DMS53 treated with DMSO at 0.1 percent for 48 hours (cell line): ENCODE measurements at regions not wholly inside any gene's neighbourhood (a gene's known extent, or its start where the extent isn't known, plus 50 kb on each side); places are given as distances from the start of the nearest gene placed in this dataset.
"Not testable (repeated sequence)": the region's sequence is repeated elsewhere in the genome, so short reads cannot be mapped to it uniquely, and the experiment has no call there.

Experiments used
- DNase-seq: peaks from one replicate; lab custom pipeline; 2025; ENCODE audit not compliant: unreplicated experiment; lab: John Stamatoyannopoulos, UW

DNA sequence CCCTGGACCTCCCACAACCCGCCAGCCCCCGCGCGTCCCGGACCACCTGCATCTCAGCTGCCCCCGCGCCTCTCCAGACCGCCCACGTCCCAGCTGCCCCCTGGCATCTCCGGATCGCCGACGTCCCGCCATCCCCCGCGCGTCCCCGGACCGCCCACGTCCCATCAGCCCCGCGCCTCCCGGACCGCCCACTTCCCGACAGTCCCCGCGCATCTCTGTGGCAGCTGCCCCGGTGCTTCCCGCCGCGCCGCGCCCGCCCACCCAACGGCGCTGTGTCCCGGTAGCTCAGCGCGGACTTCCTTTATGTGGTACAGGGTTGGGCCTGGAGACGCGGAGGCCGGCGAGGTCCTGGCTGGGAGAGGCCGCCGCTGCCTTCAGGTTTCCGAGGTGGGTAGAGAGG is 874.9 kb downstream of the TMEM121 start:
- not testable (repeated sequence) for DNase-seq

DNA sequence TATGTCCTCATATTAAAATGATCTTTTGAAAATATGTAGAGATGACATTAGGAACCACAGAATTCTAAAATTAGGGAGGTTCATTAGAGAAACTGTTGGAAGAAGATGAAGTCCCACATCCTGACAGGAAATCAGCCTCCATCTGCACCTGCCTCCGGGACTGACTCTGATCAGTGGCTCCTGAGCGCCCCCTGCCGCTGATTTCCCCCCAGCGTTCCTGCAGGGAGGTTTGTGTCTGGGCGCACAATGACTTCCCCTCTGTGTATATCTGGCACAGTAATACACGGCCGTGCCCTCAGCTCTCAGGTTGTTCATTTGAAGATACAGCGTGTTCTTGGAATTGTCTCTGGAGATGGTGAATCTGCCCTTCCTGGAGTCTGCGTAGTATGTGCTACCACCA is 883.8 kb downstream of the TMEM121 start:
- DNase-seq = not testable (repeated sequence)

DNA sequence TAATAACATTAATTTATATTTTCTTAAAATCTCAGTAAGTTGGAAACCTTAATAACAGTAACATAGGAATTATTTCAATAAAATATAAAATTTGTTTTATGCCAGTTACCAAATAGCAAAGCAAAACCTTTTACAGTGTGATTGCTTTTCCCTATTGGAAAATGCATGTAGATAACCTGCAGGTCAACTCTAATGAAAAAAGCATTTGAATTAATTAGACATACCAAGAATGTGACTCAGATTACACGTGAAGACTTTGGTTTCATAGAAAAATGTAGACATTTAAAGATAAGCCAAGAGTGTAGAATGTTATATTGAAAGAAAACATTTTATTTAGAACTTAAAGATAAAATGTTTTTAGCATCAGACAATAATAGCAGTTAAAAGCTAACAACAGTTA is 888.1 kb downstream of the TMEM121 start:
- no peak for DNase-seq

DNA sequence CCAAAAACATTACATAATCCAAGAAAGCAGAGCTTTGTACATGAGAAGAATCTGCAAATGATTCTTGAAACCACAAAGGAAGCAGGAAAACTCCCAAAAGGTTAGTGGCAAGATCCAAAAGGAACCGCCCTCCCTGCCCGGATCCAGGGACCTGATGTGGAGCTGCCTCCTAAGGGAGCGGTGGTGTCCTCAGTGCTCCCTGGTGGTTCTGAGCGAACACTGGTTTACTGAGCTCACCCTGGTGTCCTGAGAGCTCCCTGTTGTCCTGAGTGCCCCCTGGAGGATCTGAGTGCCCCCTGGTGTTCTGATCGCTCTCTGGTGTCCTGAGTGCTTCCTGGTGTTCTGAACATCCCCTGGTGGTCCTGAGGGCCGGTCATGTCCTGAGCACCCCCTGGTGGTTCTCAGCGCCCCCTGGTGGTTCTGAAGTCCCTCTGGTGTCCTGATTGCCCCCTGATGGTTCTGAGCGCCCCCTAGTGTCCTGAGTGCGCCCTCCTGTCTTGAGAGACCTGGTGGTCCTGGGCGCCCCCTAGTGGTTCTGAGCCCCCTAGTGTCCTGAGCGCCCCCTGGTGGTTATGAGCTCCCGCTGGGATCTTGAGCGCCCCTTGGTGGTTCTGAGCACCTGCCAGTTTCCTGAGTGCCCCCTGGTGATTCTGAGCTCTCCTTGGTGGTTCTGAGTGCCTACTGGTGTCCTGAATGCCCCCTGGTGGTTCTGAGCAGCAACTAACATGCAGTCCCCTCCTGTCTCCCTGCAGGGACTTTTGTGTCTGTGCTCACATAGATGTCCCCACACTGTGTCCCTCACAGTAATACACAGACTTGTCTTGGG is 891.1 kb downstream of the TMEM121 start:
- no peak for DNase-seq

DNA sequence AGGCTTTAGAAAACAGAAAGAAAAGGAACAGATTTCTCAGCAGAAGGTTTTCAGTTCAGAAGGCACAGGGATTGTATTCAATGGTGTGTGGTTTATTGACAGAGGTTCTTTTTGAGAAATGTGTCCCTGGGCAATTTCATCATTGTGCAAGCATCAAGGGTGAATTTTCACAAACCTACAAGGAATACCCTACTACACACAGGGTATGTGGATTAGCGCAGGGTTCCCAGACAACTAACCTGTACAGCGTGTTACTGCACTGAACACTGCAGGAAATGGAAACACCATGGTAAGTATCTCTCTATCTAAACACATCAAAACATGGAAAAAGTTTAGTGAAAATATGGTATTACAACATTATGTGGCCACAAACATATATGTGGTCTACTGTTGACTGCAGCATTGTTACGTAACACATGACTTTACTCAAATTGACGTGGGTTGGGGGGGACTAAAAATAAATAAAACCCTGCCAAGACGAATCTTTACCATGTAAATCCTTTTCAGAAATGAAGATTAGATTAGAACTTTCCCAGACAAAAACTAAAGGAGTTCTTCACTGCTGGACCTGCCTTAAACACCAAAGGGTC is 893.1 kb downstream of the TMEM121 start:
- no peak for DNase-seq

DNA sequence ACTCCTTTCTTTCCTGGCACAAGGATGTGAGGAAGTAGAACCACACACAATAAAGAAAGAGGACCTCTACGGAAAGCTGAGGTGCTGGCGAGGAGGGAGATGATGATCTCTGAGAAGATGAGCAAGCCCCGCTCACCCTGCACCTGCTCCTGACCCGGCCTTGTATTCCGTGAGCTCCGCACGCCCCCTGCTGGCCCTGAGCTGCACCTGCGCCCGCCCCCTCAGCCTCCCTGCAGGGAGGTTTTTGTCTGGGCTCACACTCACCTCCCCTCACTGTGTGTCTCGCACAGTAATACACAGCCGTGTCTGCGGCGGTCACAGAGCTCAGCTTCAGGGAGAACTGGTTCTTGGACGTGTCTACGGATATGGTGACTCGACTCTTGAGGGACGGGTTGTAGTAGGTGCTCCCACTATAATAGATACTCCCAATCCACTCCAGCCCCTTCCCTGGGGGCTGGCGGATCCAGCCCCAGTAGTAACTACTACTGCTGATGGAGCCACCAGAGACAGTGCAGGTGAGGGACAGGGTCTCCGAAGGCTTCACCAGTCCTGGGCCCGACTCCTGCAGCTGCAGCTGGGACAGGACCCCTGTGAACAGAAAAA is 895.1 kb downstream of the TMEM121 start:
- DNase-seq = not testable (repeated sequence)

DNA sequence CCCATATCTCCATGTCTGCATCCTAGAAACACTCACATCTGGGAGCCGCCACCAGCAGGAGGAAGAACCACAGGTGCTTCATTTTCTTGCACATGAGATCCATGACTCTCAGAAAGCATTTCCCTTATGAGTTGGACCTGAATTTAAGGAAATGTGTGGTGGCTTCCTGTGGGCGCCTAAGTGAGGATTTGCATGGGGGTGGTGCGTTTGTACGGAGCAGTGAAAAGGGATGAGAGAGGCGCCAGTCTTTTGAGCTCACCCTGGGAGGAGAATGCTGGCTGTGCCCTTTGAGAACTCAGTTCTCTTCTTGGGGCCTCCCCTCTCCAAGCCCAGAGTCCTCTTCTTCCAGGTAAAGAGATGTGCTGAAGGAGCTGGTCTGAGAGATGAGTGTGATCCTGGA is 895.7 kb downstream of the TMEM121 start:
- no peak for DNase-seq

DNA sequence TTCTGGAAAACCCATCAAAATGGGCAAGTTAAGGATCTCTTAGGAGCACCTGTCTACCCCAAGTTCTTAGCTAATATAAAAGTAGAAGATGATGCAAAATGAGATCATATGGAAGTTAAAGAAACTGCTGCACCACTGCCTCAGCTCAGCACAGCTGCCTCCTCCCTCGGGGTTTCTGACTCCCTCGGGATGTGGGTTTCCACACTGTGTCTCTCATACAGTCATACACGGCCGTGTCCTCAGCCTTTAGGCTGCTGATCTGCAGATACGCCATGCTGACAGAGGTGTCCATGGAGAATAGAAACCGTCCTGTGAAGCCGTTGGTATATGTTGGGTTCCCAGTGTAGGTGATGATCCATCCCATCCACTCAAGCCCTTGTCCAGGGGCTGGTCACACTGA is 898.8 kb downstream of the TMEM121 start:
- not testable (repeated sequence) for DNase-seq

DNA sequence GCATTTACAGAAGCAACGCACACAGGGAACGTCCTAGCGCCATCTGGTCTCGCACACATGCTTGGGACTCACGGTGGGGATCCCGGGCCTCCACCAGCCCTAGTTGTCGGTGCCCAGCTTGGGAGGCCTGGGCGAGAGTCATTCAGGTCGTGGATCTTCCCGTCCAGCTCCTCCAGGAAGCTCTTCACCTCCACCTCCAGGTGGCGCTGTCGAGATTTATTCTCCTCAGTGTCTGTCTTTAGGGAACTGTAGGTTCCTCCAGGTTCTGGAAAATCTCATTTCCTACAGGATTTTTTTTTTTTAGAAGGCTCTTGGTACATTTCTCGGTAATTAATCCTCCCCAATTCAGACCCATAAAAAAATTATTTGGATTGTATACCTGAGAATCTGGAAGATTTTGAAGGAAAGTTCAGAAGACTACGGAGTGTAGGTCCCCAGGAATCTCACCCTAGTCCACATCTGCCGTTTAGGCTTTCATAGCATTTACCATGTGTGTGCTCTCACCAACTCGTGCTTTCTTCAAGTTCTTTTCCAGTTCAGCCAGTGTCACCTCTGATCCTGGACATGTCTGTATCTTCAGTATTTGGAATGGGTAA is 910.0 kb downstream of the TMEM121 start:
- peak; percentile 22 for DNase-seq

DNA sequence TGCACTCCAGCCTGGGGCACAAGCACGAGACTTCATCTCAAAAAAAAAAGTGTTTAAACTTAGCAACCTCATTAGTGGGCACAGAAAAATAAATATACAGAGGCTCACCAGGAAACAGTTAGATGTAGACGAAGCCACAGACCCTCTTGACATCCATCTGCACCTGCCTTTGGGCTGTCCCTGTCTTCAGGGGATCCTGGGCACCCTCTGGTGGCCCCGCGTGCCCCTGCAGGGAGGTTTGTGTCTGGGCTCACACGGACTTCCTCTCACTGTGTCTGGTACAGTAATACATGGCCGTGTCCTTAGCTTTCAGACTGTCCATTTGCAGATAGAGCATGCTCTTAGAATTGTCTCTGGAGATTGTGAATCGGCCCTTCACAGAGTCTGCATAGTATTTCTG is 916.5 kb downstream of the TMEM121 start:
- no peak for DNase-seq

DNA sequence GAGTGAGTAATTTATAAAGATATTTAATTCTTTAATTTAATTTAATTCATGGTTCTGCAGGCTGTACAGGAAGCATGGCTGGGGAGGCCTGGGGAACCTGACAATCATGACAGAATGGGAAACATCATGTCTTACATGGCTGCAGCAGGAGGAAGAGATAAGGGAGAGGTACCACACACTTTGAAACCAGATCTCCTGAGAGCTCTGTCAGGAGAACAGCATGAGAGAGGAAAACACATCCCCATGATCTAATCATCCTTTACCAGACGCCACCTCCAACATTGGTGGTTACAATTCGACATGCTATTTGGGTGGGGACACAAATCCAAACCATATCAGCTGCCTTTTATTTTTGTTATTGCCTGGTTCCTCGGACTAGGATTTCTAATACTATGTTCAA is 928.6 kb downstream of the TMEM121 start:
- DNase-seq = no peak

DNA sequence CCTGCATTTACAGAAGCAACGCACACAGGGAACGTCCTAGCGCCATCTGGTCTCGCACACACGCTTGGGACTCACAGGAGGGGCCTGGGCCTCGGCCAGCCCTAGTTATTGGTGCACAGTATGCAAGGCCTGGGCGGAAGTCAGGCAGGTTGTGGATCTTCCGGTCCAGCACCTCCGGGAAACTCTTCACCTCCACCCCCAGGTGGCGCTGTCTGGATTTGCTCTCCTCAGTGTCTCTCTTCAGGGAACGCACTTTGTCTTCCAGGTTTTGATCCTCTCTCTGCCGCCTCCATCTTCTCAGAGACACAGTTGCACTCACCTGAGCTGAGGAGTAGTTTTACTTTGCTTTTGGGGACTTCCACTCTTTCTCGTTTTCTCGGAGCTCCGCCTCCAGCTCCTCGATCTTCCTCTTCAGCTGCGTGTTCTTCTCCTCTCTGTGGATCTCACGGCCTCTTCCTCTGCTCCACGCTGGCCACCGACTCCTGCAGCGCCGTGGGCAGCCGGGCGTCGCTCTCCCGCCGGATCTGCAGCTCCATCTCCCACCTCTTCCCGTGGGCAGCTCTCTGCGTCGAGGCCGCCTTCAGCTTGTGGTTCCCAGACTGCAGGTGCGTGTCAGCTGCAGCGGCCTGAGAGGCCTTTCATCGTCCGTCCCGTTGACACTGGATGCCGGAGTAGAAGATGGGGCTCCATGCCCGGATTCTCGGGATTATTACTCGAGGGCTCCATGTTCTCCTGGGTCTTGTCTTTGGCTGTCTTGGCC is 933.8 kb downstream of the TMEM121 start:
- no peak for DNase-seq

DNA sequence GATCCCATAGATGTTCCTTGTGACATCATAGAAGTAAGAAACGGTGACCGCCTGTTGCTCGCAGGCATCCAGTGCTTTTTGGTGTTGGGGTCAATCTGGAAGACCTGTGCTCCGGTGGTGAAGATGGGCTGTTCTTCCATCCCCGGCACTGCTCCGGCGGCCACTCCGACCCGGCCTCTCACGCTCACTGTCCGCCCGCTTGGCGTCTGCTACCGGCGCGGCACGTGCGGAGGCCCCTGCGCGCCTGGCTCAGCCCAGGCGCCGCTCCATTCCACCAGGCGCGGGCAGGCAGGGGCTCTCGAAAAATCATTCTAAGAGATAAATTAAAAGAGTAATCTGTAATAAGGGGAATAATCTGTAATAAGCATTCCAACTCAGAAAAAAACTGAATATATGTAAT is 934.5 kb downstream of the TMEM121 start:
- DNase-seq = no peak

DNA sequence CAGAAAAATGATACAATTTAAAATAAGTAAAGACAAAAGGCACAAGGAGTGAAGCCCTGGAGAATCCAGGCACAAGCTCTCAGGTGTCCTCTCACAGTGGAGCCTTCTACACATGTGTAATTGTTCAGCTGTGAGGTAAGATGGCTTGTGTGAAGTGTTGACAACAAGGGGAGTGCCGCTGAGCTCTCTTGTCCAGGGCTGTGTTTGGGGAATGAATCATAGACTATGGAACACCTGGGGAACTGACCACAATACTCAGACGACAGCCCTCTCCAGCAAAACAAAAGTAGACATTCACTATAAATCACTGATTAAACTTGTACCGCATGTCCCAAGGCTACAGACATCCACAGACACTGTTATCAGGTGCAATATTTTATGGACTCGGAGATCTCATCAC is 940.1 kb downstream of the TMEM121 start:
- peak; percentile 5 for DNase-seq

DNA sequence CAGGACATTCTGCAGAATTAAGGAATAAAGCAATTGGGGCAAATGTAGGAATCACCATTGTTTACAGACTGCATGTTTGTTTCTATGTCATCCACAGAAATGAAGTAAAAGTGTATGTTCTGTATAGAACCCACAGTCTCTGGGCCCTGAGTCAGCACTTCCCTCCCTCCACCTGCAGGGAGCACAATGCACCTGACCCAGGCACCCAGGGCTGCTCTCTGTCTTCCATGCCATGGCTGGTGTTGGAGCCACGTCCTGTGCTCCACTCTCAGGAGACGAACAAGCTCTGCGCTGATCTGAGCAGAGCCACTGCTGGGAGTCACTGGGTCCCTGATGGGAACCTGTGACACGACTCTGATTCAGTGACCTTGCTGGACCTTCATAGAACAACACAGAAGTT is 942.5 kb downstream of the TMEM121 start:
- not testable (repeated sequence) for DNase-seq

DNA sequence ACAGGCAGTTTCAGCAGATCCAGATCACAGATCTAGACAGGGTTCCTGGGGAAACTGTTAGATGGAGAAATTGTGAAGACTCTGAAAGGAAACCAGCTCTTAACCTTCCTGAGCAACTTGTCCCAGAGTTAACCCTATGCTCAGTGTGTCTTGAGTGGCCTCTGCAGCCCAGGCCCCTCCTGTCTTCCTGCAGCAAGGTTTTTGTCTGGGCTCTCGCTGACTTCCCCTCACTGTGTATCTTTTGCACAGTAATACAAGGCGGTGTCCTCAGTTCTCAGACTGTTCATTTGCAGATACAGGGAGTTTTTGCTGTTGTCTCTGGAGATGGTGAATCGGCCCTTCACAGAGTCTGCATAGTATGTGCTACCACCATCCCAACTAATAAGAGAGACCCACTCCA is 943.6 kb downstream of the TMEM121 start:
- not testable (repeated sequence) for DNase-seq

DNA sequence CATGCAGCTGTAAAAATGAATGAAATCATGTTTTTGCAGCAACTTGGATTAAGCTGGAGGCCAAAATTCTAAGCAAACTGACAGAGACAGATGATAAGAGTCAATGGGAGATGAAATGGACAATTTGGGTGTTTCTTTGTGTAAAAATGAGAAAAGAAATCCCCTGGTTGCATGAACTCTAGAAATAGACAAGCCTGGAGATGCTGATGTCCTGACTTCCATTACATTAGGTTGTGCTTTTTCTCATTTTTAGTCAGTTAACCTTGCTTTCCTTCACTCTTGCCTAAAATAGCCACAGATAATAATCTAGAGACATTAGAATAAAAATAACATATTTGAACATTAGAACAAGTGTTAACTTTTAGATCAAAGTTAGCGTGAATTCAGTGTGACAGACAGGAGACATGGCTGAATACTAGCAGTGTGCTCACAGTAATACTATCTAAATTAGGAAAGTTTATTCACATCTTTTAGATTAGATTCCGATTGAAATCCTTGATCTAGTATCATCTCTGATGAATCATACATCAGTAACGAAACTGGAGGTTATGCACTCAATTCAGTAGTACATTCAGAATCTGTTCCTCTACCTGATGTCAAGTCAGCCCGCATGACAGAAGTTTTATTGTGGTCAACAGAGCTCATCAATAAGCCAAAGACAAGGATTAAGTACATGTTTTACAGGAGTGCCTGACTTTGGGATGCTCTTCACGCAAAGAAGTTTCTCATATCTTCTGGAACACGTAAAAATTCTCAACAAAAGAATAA is 948.1 kb downstream of the TMEM121 start:
- not testable (repeated sequence) for DNase-seq

DNA sequence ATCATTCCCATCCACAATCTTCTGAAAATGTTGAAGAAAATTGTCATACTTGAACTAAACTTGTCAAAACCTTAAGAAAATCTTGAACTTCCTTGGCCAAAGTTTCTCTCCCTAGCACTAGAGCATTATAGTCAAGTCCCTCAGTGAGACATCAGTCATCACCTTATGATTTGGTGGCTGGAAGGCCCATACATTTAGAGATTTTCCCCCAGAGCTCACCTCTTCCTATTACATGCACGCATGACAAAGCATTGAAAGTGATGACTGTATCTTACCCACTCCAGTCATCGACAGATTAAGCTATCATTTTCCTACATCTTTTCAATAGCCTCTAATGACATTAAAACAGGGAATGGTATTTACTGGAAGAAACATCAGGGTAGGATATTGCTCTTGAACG is 948.8 kb downstream of the TMEM121 start:
- not testable (repeated sequence) for DNase-seq

DNA sequence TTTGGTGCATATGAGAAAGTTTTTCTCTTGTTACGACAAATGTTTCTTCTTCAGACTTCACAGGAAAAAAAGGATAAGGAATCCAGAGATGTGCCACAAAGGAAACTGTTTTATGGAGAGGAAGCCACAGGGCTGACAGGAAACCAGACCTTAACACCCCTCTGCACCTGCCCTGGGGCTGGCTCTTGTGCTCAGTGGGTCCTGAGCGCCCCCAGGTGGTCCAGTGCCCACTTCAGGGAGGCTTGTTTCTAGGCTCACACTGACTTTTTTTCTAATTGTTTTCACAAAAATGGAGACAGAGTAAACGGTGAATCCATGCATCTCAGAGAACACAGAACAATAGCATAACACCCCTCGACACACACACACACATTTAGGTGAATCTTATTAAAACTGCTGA is 951.2 kb downstream of the TMEM121 start:
- DNase-seq = not testable (repeated sequence)

DNA sequence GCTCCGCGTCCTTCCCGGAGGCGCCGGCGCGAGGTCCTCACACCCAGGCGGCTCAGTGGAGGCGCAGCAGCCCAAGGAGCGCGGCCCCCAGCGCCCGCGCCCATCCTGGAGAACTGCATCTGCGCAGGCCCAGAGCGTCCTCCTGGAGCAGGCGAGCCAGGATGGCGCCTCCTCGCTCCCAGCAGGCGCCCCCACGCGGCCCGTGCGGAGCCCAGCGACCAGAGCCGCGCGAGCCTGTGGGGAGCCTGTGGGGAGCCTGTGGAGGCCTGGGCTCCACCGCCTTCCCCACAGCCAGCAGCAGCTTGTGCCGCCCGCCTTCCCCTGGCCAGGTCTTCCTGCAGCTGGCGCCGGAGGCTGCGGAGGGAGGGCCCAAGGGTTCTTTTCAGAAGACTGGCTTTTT is 953.9 kb downstream of the TMEM121 start:
- DNase-seq = not testable (repeated sequence)
